K562 (cell line): ENCODE measurements at regions not wholly inside any gene's neighbourhood (a gene's known extent, or its start where the extent isn't known, plus 50 kb on each side); places are given as distances from the start of the nearest gene placed in this dataset.
A peak's percentile ranks its signal among the peaks of the same experiment; 100 is the strongest.
"Not testable (repeated sequence)": the region's sequence is repeated elsewhere in the genome, so short reads cannot be mapped to it uniquely, and the experiment has no call there.

ENCODE experiments used
- ATAC-seq: fragments of 200-7000 bp; cut with Tn5 transposase; 3 replicates; pipeline ENCODE4 v1.9.1; 2020; ENCODE audit warnings: moderate library complexity
- BruUV-seq: library from RNA; stranded (reverse); fragments of 400-500 nt; replicated peaks from 2 replicates; lab custom pipeline; 2021; lab: Mats Ljungman, UMichigan
- CTCF ChIA-PET: fragments of 300-600 bp; formaldehyde crosslinking; extraction: SDS; loops from one replicate; lab custom pipeline; 2021; ENCODE audit warnings: low intra/inter-chr PET ratio; lab: Yijun Ruan, JAX
- POLR2A ChIA-PET: fragments of 300-600, 350-650 bp; sonication (Branson Sonifier 250); formaldehyde crosslinking; extraction: SDS; loops from one replicate; lab custom pipeline; 2021; ENCODE audit warnings: antibody characterized with exemption, inconsistent platforms; lab: Yijun Ruan, JAX
- DNase-seq, 4 experiments: peaks; one replicate each; pipeline versions ENCODE4 v3.0.0 to v3.0.0-alpha.2; 2011 to 2018; ENCODE audit warnings: low spot score in 3 of 4, mixed read lengths in 3 of 4; ENCODE audit errors: extremely low read depth in 1 of 4
- FAIRE-seq: peaks from 2 replicates; lab custom pipeline; 2011; peaks lifted over from hg19 to GRCh38; lab: Jason Lieb, UNC
- H2AFZ ChIP-seq: 2 replicates; pipeline ENCODE4 v1.6.0; 2011; ENCODE audit warnings: low read depth, low read length, control low read depth, inconsistent platforms
- H3K27ac ChIP-seq: fragments of 200-600 bp; 3 replicates; pipeline ENCODE4 v1.8.0; 2011; ENCODE audit warnings: low read depth, mild to moderate bottlenecking, control low read depth, inconsistent platforms, low read length, moderate library complexity, mixed read lengths; ENCODE audit errors: extremely low read depth
- H3K27me3 ChIP-seq, 2 experiments: fragments of 300-600 bp in 1 of 2; 2 replicates in 1 of 2; 3 replicates in 1 of 2; pipeline versions ENCODE4 v1.6.0 to v1.8.0; 2011; ENCODE audit warnings: inconsistent platforms in 2 of 2, low read length in 2 of 2, mild to moderate bottlenecking in 1 of 2, mixed read lengths in 1 of 2, moderate library complexity in 1 of 2; ENCODE audit not compliant: control insufficient read depth in 2 of 2, insufficient read depth in 2 of 2
- H3K36me3 ChIP-seq: fragments of 300-600 bp; 3 replicates; pipeline ENCODE4 v1.8.0; 2011; ENCODE audit warnings: mild to moderate bottlenecking, low read length, inconsistent platforms; ENCODE audit not compliant: control insufficient read depth, insufficient read depth
- H3K4me1 ChIP-seq, 2 experiments: fragments of 200-600 bp in 1 of 2; replicated peaks in 1 of 2; 2 replicates in 1 of 2; 3 replicates in 1 of 2; pipeline versions ENCODE4 v1.5.1 to v1.8.0; 2011; ENCODE audit warnings: inconsistent platforms in 2 of 2, low read length in 2 of 2, mild to moderate bottlenecking in 1 of 2, mixed read lengths in 1 of 2, moderate library complexity in 1 of 2; ENCODE audit not compliant: control insufficient read depth in 2 of 2, insufficient read depth in 2 of 2
- H3K4me2 ChIP-seq: 2 replicates; pipeline ENCODE4 v1.6.1; 2011; ENCODE audit warnings: low read length, control low read depth, inconsistent platforms, mixed read lengths; ENCODE audit not compliant: insufficient read depth
- H3K4me3 ChIP-seq: fragments of 200-600 bp; sonication (generic), shearing (Covaris generic); 2 replicates; pipeline ENCODE4 v1.5.1; 2016; ENCODE audit warnings: control low read depth, inconsistent platforms
- H3K79me2 ChIP-seq: fragments of 200-600 bp; 3 replicates; pipeline ENCODE4 v1.8.0; 2011; ENCODE audit warnings: low read length, inconsistent platforms; ENCODE audit not compliant: control insufficient read depth, insufficient read depth
- H3K9ac ChIP-seq, 2 experiments: 2 replicates each; pipeline versions ENCODE4 v1.6.0 to v1.6.1; 2011; ENCODE audit warnings: low read depth in 2 of 2, low read length in 2 of 2, control low read depth in 1 of 2, inconsistent platforms in 1 of 2, mild to moderate bottlenecking in 1 of 2, mixed read lengths in 1 of 2; ENCODE audit not compliant: insufficient read depth in 1 of 2
- H3K9me1 ChIP-seq: one replicate; pipeline ENCODE4 v1.6.0; 2011; ENCODE audit warnings: inconsistent platforms, mild to moderate bottlenecking, low read length, moderate library complexity; ENCODE audit not compliant: control insufficient read depth, insufficient read depth
- H3K9me3 ChIP-seq: replicated peaks from 2 replicates; pipeline ENCODE4 v1.5.1; 2011; ENCODE audit warnings: low read depth, low read length, inconsistent platforms; ENCODE audit not compliant: control insufficient read depth, insufficient read depth
- H4K20me1 ChIP-seq: replicated peaks from 2 replicates; pipeline ENCODE4 v1.6.1; 2011; ENCODE audit warnings: low read length, inconsistent platforms, mixed read lengths; ENCODE audit not compliant: control insufficient read depth, insufficient read depth
- ATF7 ChIP-seq: fragments of 450-650 bp; IDR thresholded peaks from 2 replicates; pipeline ENCODE4 v1.7.1; 2014; ENCODE audit warnings: mild to moderate bottlenecking, moderate library complexity
- MAZ ChIP-seq, 2 experiments: fragments of 450-650 bp in 1 of 2; sonication (generic) in 1 of 2; formaldehyde crosslinking; IDR thresholded peaks in 1 of 2; conservative IDR thresholded peaks in 1 of 2; 2 replicates each; pipeline versions ENCODE4 v1.4.0 to v1.5.0; 2020; ENCODE audit warnings: mild to moderate bottlenecking in 1 of 2, missing genetic modification reagents in 1 of 2
- NFIC ChIP-seq: fragments of 450-650 bp; IDR thresholded peaks from 2 replicates; pipeline ENCODE4 v1.6.1; 2017; ENCODE audit warnings: mild to moderate bottlenecking, inconsistent platforms
- RB1 ChIP-seq: fragments of 450-650 bp; IDR thresholded peaks from 2 replicates; pipeline ENCODE4 v1.6.1; 2017; ENCODE audit warnings: low read depth, mild to moderate bottlenecking
- RBFOX2 ChIP-seq: fragments of 200-400 bp; formaldehyde crosslinking; IDR thresholded peaks from 2 replicates; pipeline ENCODE4 v1.6.1; 2017; ENCODE audit warnings: low read depth, mild to moderate bottlenecking, low read length, moderate library complexity
- SMAD4 ChIP-seq: fragments of 250-450 bp; sonication (Bioruptor Pico); conservative IDR thresholded peaks from 2 replicates; pipeline ENCODE4 v1.8.0; 2021; ENCODE audit warnings: inconsistent platforms, mild to moderate bottlenecking, moderate library complexity
- STAG1 ChIP-seq: sonication (generic); formaldehyde crosslinking; IDR thresholded peaks from 2 replicates; pipeline ENCODE4 v1.5.0; 2020; ENCODE audit warnings: missing genetic modification reagents, borderline replicate concordance
- TAF1 ChIP-seq: IDR thresholded peaks from 2 replicates; pipeline ENCODE4 v1.6.1; 2011; ENCODE audit warnings: mild to moderate bottlenecking, low read length, moderate library complexity; ENCODE audit not compliant: insufficient read depth, control insufficient read depth, severe bottlenecking; ENCODE audit errors: extremely low read depth
- TCF3 ChIP-seq: sonication (generic); formaldehyde crosslinking; IDR thresholded peaks from 2 replicates; pipeline ENCODE4 v1.4.0; 2020; ENCODE audit warnings: mild to moderate bottlenecking, missing genetic modification reagents
- UBTF ChIP-seq, 2 experiments: IDR thresholded peaks; 2 replicates each; pipeline ENCODE4 v1.6.1; 2012; ENCODE audit warnings: improper control_type of control experiment in 2 of 2, low read depth in 2 of 2, low read length in 2 of 2, borderline replicate concordance in 1 of 2
- ZBTB7A ChIP-seq: IDR thresholded peaks from 2 replicates; pipeline ENCODE4 v1.6.1; 2011; ENCODE audit warnings: low read depth, mild to moderate bottlenecking, low read length, moderate library complexity, borderline replicate concordance; ENCODE audit not compliant: control insufficient read depth
- ZFX ChIP-seq: sonication (generic); formaldehyde crosslinking; IDR thresholded peaks from 2 replicates; pipeline ENCODE4 v1.8.0; 2022; ENCODE audit warnings: mild to moderate bottlenecking, missing genetic modification reagents, moderate library complexity
- ZNF263 ChIP-seq: sonication (generic); formaldehyde crosslinking; IDR thresholded peaks from 2 replicates; pipeline ENCODE4 v1.8.0; 2022; ENCODE audit warnings: mild to moderate bottlenecking, missing genetic modification reagents, borderline replicate concordance
- WGBS: fragments of 100-300 bp; shearing (Covaris generic); methylation state at CpG from one replicate; pipeline ENCODE4 v1.1.6; 2016; ENCODE audit warnings: low coverage, mixed read lengths; ENCODE audit not compliant: insufficient coverage; ENCODE audit errors: missing lambda C conversion rate; 5-methylcytosine and 5-hydroxymethylcytosine counted together
- in situ Hi-C: fragments of 300-500 bp; cut with MboI; formaldehyde crosslinking; loops from 4 replicates; pipeline ENCODE4 v1.15.0; 2018; ENCODE audit warnings: inconsistent platforms, mixed read lengths
- intact Hi-C: fragments of 100-400 bp; cut with micrococcal nuclease; formaldehyde crosslinking; loops from 2 replicates; pipeline ENCODE4 v1.14.2; 2022
- TF ChIP-seq, protein P1 (sequence below), 2 experiments: fragments of 450-650 bp; conservative IDR thresholded peaks; 2 replicates each; pipeline ENCODE4 v1.6.1; 2017; ENCODE audit warnings: mild to moderate bottlenecking in 2 of 2, moderate library complexity in 2 of 2
- TF ChIP-seq, protein P2 (sequence below), 3 experiments: IDR thresholded peaks in 2 of 3; conservative IDR thresholded peaks in 1 of 3; 2 replicates each; pipeline ENCODE4 v1.5.1; 2011 to 2012; ENCODE audit warnings: low read length in 3 of 3, mild to moderate bottlenecking in 3 of 3, control low read depth in 2 of 3, improper control_type of control experiment in 1 of 3, inconsistent platforms in 1 of 3, low read depth in 1 of 3, mixed read lengths in 1 of 3, moderate library complexity in 1 of 3; ENCODE audit not compliant: insufficient read depth in 2 of 3

DNA sequence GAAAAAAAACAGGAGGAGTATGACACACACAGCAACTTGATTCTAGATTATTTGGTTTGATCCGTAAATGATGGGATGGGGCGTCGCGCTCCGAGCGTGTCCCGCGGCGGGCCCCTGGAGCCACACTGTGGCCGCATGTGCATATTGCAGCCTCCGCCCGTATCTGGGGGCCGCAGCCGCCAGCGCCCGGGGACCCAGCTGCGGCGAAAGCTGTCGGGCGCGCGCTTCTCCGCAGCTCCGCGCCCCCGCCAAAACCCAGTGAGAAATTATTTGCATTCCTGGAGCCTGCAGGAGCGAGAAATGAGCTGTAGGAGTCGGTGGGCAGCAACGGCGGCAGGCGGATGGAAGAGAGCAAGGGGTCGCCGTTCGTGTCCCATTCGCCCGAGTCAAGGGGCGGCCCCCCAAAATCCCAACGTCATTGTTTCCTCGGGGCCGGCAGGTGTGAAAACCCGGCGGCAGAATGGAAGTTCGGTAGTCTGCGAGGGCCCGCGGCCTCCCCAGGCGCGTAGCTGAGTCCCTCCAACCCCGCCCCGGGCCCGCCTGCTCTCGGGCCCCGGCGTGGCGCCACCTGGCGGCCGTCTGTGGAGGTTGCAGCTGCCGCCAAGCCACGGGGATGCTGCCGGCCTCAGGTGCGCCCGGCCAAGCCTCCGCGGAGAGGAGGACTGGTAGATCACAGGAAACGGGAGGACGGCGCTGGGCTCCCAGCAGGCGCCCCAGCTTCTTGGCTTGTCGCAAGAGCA lies 86.8 kb downstream of the FAM72B start:
- H4K20me1 ChIP-seq, H3K9me1 ChIP-seq, FAIRE-seq, H3K4me1 ChIP-seq, H3K9me3 ChIP-seq, H3K27ac ChIP-seq, H3K27me3 ChIP-seq, POLR2A ChIA-PET, H3K79me2 ChIP-seq, in situ Hi-C loops, intact Hi-C loops, H3K36me3 ChIP-seq, CTCF ChIA-PET: not testable (repeated sequence)
- peak; percentile 91 for ATAC-seq
- H3K4me3 ChIP-seq: peak overlapping the region; percentile 50
- WGBS: 0% methylated on average over 45 of the region's 69 CpGs
- TSS peak; percentile 85 for BruUV-seq
- 0 out of 2 replicates have a peak overlapping the region, but pooled peaks have one; percentile 76 for H3K4me2 ChIP-seq
- peak in 1 of 4 experiments; percentile 89 for DNase-seq
- H2AFZ ChIP-seq: peak overlapping the region; percentile 81
- peak overlapping the region; percentile 46 to 91; a peak in 3 of 4 replicates for H3K9ac ChIP-seq
- TF ChIP-seq RB1: peak; percentile 63; the same call in 1 of the 2 replicates
- peak; percentile 94 for TF ChIP-seq ZNF263
- TF ChIP-seq, protein P1, sequence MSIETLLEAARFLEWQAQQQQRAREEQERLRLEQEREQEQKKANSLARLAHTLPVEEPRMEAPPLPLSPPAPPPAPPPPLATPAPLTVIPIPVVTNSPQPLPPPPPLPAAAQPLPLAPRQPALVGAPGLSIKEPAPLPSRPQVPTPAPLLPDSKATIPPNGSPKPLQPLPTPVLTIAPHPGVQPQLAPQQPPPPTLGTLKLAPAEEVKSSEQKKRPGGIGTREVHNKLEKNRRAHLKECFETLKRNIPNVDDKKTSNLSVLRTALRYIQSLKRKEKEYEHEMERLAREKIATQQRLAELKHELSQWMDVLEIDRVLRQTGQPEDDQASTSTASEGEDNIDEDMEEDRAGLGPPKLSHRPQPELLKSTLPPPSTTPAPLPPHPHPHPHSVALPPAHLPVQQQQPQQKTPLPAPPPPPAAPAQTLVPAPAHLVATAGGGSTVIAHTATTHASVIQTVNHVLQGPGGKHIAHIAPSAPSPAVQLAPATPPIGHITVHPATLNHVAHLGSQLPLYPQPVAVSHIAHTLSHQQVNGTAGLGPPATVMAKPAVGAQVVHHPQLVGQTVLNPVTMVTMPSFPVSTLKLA (conservative IDR thresholded peaks at IDR 0.05): peak; percentile 37 to 51; a peak in 2 of 4 replicates
- peak; percentile 34; the same call in 1 of the 2 replicates for TF ChIP-seq TCF3 (CRISPR knock-in tag)
- 0 out of 2 replicates have a peak, but pooled peaks have one; percentile 10 for TF ChIP-seq NFIC
- TF ChIP-seq ATF7: 0 out of 2 replicates have a peak, but pooled peaks have one; percentile 23
- TF ChIP-seq UBTF (IDR thresholded peaks at IDR 0.05; ENCODE audit: borderline replicate concordance in 1 of 2, low read depth in 2 of 2, low read length in 2 of 2): peak in 1 of 2 experiments; percentile 66; a peak in 1 of 4 replicates
- peak; percentile 85 for TF ChIP-seq ZFX (CRISPR knock-in tag)
- TF ChIP-seq ZBTB7A: peak; percentile 27; the same call in 1 of the 2 replicates
- TF ChIP-seq RBFOX2: peak; percentile 72
- peak; percentile 84 for TF ChIP-seq SMAD4 (CRISPR knock-in tag)
- peak; percentile 33 for TF ChIP-seq TAF1
- TF ChIP-seq, protein P2, sequence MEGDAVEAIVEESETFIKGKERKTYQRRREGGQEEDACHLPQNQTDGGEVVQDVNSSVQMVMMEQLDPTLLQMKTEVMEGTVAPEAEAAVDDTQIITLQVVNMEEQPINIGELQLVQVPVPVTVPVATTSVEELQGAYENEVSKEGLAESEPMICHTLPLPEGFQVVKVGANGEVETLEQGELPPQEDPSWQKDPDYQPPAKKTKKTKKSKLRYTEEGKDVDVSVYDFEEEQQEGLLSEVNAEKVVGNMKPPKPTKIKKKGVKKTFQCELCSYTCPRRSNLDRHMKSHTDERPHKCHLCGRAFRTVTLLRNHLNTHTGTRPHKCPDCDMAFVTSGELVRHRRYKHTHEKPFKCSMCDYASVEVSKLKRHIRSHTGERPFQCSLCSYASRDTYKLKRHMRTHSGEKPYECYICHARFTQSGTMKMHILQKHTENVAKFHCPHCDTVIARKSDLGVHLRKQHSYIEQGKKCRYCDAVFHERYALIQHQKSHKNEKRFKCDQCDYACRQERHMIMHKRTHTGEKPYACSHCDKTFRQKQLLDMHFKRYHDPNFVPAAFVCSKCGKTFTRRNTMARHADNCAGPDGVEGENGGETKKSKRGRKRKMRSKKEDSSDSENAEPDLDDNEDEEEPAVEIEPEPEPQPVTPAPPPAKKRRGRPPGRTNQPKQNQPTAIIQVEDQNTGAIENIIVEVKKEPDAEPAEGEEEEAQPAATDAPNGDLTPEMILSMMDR (IDR thresholded peaks at IDR 0.05 in 2 of 3, conservative IDR thresholded peaks at IDR 0.05 in 1 of 3; ENCODE audit: insufficient read depth in 2 of 3, low read depth in 1 of 3, low read length in 3 of 3): peak; percentile 43 to 72 (median 59); a peak in 4 of 6 replicates
- TF ChIP-seq STAG1: peak; percentile 33; the same call in 1 of the 2 replicates
- peak; percentile 86 to 89 for TF ChIP-seq MAZ (CRISPR knock-in tag; conservative IDR thresholded peaks at IDR 0.05 in 1 of 2, IDR thresholded peaks at IDR 0.05 in 1 of 2)
